Neutrophil (primary cell): ENCODE measurements at regions not wholly inside any gene's neighbourhood (a gene's known extent, or its start where the extent isn't known, plus 50 kb on each side); places are given as distances from the start of the nearest gene placed in this dataset.

Source experiments
- H3K27ac ChIP-seq: fragments of 200-600 bp; sonication (generic); 2 replicates; pipeline ENCODE4 v1.5.1; 2016; ENCODE audit warnings: mild to moderate bottlenecking, moderate library complexity
- H3K27me3 ChIP-seq: fragments of 200-600 bp; sonication (generic); 2 replicates; pipeline ENCODE4 v1.6.0; 2016; ENCODE audit warnings: mild to moderate bottlenecking
- H3K36me3 ChIP-seq: fragments of 200-600 bp; sonication (generic); 2 replicates; pipeline ENCODE4 v1.5.1; 2017
- H3K4me1 ChIP-seq, 2 experiments: fragments of 200-600 bp in 1 of 2; sonication (generic) in 1 of 2; 1 replicate in 1 of 2; 2 replicates in 1 of 2; pipeline versions ENCODE4 v1.5.1 to v1.6.1; 2013 to 2016; ENCODE audit warnings: low read depth in 1 of 2, low read length in 1 of 2, mild to moderate bottlenecking in 1 of 2, moderate library complexity in 1 of 2; ENCODE audit not compliant: control insufficient read depth in 1 of 2, insufficient read depth in 1 of 2
- H3K4me3 ChIP-seq, 2 experiments: fragments of 200-600 bp in 1 of 2; sonication (generic) in 1 of 2; 1 replicate in 1 of 2; 2 replicates in 1 of 2; pipeline ENCODE4 v1.5.1; 2013 to 2016; ENCODE audit warnings: low read depth in 1 of 2, low read length in 1 of 2, mild to moderate bottlenecking in 1 of 2, moderate library complexity in 1 of 2
- H3K9me3 ChIP-seq: fragments of 200-600 bp; sonication (generic); 2 replicates; pipeline ENCODE4 v1.5.1; 2016
- CTCF ChIP-seq: fragments of 200-600 bp; sonication (generic); IDR thresholded peaks from 2 replicates; pipeline ENCODE4 v1.5.1; 2016; ENCODE audit warnings: antibody characterized with exemption

- Histone ChIP-seq H3K4me3 (no peak overlapping the region), H3K27me3 (no peaks in the 10 kb centered on the region), H3K27ac (no peak overlapping the region), H3K9me3 (no peaks in the 10 kb centered on the region), H3K36me3 (no peaks in the 10 kb centered on the region), H3K4me1 (no peaks in the 10 kb centered on the region)
- TF ChIP-seq CTCF, result no peak
Measured at GRCh38 chr13:26819046-26819445, 58.5 kb upstream of the GPR12 start.

- no peak overlapping the region for H3K27ac ChIP-seq
Measured at GRCh38 chr13:26816881-26817280, 56.3 kb upstream of the GPR12 start.

GRCh38 chr13:26813980-26814348 lies 53.4 kb upstream of the GPR12 start:
- Histone ChIP-seq H3K4me3 (no peak overlapping the region), H3K9me3 (no peaks in the 10 kb centered on the region), H3K27me3 (peaks cover 28% of the 10 kb centered on the region), H3K27ac (no peak overlapping the region), H3K4me1 (no peaks in the 10 kb centered on the region), H3K36me3 (no peaks in the 10 kb centered on the region)
- TF ChIP-seq CTCF, result no peak

More at GRCh38 chr13:26816881-26817280, 56.3 kb upstream of the GPR12 start:
- Histone ChIP-seq H3K9me3 (no peaks in the 10 kb centered on the region), H3K4me3 (no peak overlapping the region), H3K27me3 (no peaks in the 10 kb centered on the region), H3K36me3 (no peaks in the 10 kb centered on the region), H3K4me1 (no peaks in the 10 kb centered on the region)
- no peak for TF ChIP-seq CTCF

- H3K27ac ChIP-seq, result no peak overlapping the region
- H3K4me3 ChIP-seq, result no peak overlapping the region
- H3K9me3 ChIP-seq, result no peaks in the 10 kb centered on the region
- no peaks in the 10 kb centered on the region for H3K36me3 ChIP-seq
- no peaks in the 10 kb centered on the region for H3K4me1 ChIP-seq
- H3K27me3 ChIP-seq, result peaks cover 30% of the 10 kb centered on the region
- TF ChIP-seq CTCF, result no peak
Measured at GRCh38 chr13:26813321-26813979, 52.9 kb upstream of the GPR12 start.

- Histone ChIP-seq H3K27ac (no peak overlapping the region), H3K36me3 (no peaks in the 10 kb centered on the region), H3K4me1 (no peaks in the 10 kb centered on the region), H3K27me3 (peaks cover 30% of the 10 kb centered on the region), H3K4me3 (no peak overlapping the region), H3K9me3 (no peaks in the 10 kb centered on the region)
- TF ChIP-seq CTCF, result no peak
Measured at GRCh38 chr13:26811581-26811980, 51.0 kb upstream of the GPR12 start.
